HepG2 (cell line): ENCODE measurements at regions not wholly inside any gene's neighbourhood (a gene's known extent, or its start where the extent isn't known, plus 50 kb on each side); places are given as distances from the start of the nearest gene placed in this dataset.
"Not testable (repeated sequence)": the region's sequence is repeated elsewhere in the genome, so short reads cannot be mapped to it uniquely, and the experiment has no call there.

ENCODE experiments used
- ATAC-seq: fragments of 200-7000 bp; cut with Tn5 transposase; 3 replicates; pipeline ENCODE4 v1.9.1; 2020; ENCODE audit warnings: mild to moderate bottlenecking, moderate library complexity
- BruUV-seq: library from RNA; stranded (reverse); fragments of 400-500 nt; replicated peaks from 2 replicates; lab custom pipeline; 2021; lab: Mats Ljungman, UMichigan
- CTCF ChIA-PET: fragments of 300-600 bp; formaldehyde crosslinking; extraction: SDS; loops from one replicate; lab custom pipeline; 2021; ENCODE audit warnings: low total read pairs, inconsistent platforms, low intra/inter-chr PET ratio; lab: Yijun Ruan, JAX
- POLR2A ChIA-PET: fragments of 350-600 bp; sonication (Branson Sonifier 250); formaldehyde crosslinking; loops from one replicate; lab custom pipeline; 2020; ENCODE audit warnings: antibody characterized with exemption, inconsistent platforms; lab: Yijun Ruan, JAX
- DNase-seq: peaks from one replicate; pipeline ENCODE4 v3.0.0-alpha.2; 2015; ENCODE audit warnings: low spot score
- FAIRE-seq: peaks from 3 replicates; lab custom pipeline; 2011; peaks lifted over from hg19 to GRCh38; lab: Jason Lieb, UNC
- H2AFZ ChIP-seq: one replicate; pipeline ENCODE4 v1.6.1; 2011; ENCODE audit warnings: low read length, inconsistent platforms
- H3K27ac ChIP-seq: fragments of 300-600 bp; 3 replicates; pipeline ENCODE4 v1.8.0; 2011; ENCODE audit warnings: mixed run types, mild to moderate bottlenecking, mixed read lengths, low read length, inconsistent platforms; ENCODE audit not compliant: insufficient read depth; ENCODE audit errors: extremely low read length
- H3K27me3 ChIP-seq, 2 experiments: fragments of 200-600 bp in 1 of 2; 2 replicates in 1 of 2; 3 replicates in 1 of 2; pipeline versions ENCODE4 v1.6.0 to v1.8.0; 2011; ENCODE audit warnings: low read length in 2 of 2, mild to moderate bottlenecking in 2 of 2, moderate library complexity in 2 of 2, inconsistent platforms in 1 of 2; ENCODE audit not compliant: insufficient read depth in 2 of 2, control insufficient read depth in 1 of 2
- H3K36me3 ChIP-seq, 2 experiments: fragments of 200-600 bp in 1 of 2; replicated peaks in 1 of 2; 2 replicates in 1 of 2; 3 replicates in 1 of 2; pipeline versions ENCODE4 v1.5.1 to v1.8.0; 2011; ENCODE audit warnings: low read length in 2 of 2, inconsistent platforms in 1 of 2; ENCODE audit not compliant: insufficient read depth in 2 of 2, control insufficient read depth in 1 of 2
- H3K4me1 ChIP-seq: 2 replicates; pipeline ENCODE4 v1.5.1; 2012; ENCODE audit warnings: low read length, inconsistent platforms; ENCODE audit not compliant: insufficient read depth
- H3K4me2 ChIP-seq: 2 replicates; pipeline ENCODE4 v1.6.0; 2011; ENCODE audit warnings: low read depth, low read length, inconsistent platforms
- H3K4me3 ChIP-seq, 3 experiments: fragments of 200-600 bp in 1 of 3; sonication (generic), shearing (Covaris generic) in 1 of 3; replicated peaks in 1 of 3; 2 replicates each; pipeline ENCODE4 v1.5.1; 2011 to 2016; ENCODE audit warnings: low read length in 3 of 3, inconsistent platforms in 2 of 3, low read depth in 2 of 3, mild to moderate bottlenecking in 2 of 3, control low read depth in 1 of 3, mixed read lengths in 1 of 3; ENCODE audit not compliant: insufficient read depth in 1 of 3
- H3K79me2 ChIP-seq: one replicate; pipeline ENCODE4 v1.6.1; 2011; ENCODE audit warnings: low read length, inconsistent platforms; ENCODE audit not compliant: insufficient read depth
- H3K9ac ChIP-seq: 2 replicates; pipeline ENCODE4 v1.6.0; 2011; ENCODE audit warnings: mild to moderate bottlenecking, low read depth, low read length, inconsistent platforms; ENCODE audit not compliant: insufficient read depth
- H3K9me3 ChIP-seq: 2 replicates; pipeline ENCODE4 v1.5.1; 2012; ENCODE audit warnings: mild to moderate bottlenecking, low read length
- H4K20me1 ChIP-seq: 2 replicates; pipeline ENCODE4 v1.6.0; 2011; ENCODE audit warnings: inconsistent platforms, mild to moderate bottlenecking, low read length, moderate library complexity; ENCODE audit not compliant: insufficient read depth
- ARNTL ChIP-seq: sonication (generic); formaldehyde crosslinking; IDR thresholded peaks from 2 replicates; pipeline ENCODE4 v1.4.0; 2020; ENCODE audit warnings: mild to moderate bottlenecking, missing genetic modification reagents
- CBFB ChIP-seq: sonication (generic); formaldehyde crosslinking; IDR thresholded peaks from 2 replicates; pipeline ENCODE4 v1.4.0; 2020; ENCODE audit warnings: missing genetic modification reagents
- SMC3 ChIP-seq: IDR thresholded peaks from 2 replicates; pipeline ENCODE4 v1.6.1; 2011; ENCODE audit warnings: low read length, improper control_type of control experiment
- ZNF414 ChIP-seq: sonication (generic); formaldehyde crosslinking; IDR thresholded peaks from 2 replicates; pipeline ENCODE4 v1.5.0; 2020; ENCODE audit warnings: missing genetic modification reagents
- ZNF552 ChIP-seq: sonication (generic); formaldehyde crosslinking; IDR thresholded peaks from 2 replicates; pipeline ENCODE4 v1.9.0; 2022; ENCODE audit warnings: missing genetic modification reagents, mild to moderate bottlenecking, borderline replicate concordance
- ZNF788 ChIP-seq: sonication (generic); formaldehyde crosslinking; IDR thresholded peaks from 2 replicates; pipeline ENCODE4 v1.5.0; 2020; ENCODE audit warnings: mild to moderate bottlenecking, missing genetic modification reagents, borderline replicate concordance
- WGBS: methylation state at CpG from one replicate; pipeline ENCODE4 v1.1.6; 2017; ENCODE audit warnings: low lambda C conversion rate; 5-methylcytosine and 5-hydroxymethylcytosine counted together
- in situ Hi-C: cut with HindIII; loops from 2 replicates; pipeline ENCODE4 v1.10.0; 2017; ENCODE audit warnings: low pct_unique_long_range_greater_than_20kb; ENCODE audit not compliant: extremely low pct_ligation_motif_present
- intact Hi-C: fragments of 100-400 bp; cut with micrococcal nuclease; formaldehyde crosslinking; loops from one replicate; pipeline ENCODE4 v1.10.0; 2022; ENCODE audit not compliant: unreplicated experiment
- TF ChIP-seq, protein P1 (sequence below): sonication (generic); formaldehyde crosslinking; IDR thresholded peaks from 2 replicates; pipeline ENCODE4 v1.9.0; 2021; ENCODE audit warnings: missing genetic modification reagents, borderline replicate concordance

GRCh38 chr17:22718689-22719088 lies 1026.4 kb downstream of the KCNJ18 start (continued):
- TF ChIP-seq ZNF414 (CRISPR knock-in tag) = no peak
- no peak for TF ChIP-seq SMC3
- TF ChIP-seq, protein P1, sequence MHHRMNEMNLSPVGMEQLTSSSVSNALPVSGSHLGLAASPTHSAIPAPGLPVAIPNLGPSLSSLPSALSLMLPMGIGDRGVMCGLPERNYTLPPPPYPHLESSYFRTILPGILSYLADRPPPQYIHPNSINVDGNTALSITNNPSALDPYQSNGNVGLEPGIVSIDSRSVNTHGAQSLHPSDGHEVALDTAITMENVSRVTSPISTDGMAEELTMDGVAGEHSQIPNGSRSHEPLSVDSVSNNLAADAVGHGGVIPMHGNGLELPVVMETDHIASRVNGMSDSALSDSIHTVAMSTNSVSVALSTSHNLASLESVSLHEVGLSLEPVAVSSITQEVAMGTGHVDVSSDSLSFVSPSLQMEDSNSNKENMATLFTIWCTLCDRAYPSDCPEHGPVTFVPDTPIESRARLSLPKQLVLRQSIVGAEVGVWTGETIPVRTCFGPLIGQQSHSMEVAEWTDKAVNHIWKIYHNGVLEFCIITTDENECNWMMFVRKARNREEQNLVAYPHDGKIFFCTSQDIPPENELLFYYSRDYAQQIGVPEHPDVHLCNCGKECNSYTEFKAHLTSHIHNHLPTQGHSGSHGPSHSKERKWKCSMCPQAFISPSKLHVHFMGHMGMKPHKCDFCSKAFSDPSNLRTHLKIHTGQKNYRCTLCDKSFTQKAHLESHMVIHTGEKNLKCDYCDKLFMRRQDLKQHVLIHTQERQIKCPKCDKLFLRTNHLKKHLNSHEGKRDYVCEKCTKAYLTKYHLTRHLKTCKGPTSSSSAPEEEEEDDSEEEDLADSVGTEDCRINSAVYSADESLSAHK (CRISPR knock-in tag) = no peak
- no peak for TF ChIP-seq ZNF788
- TF ChIP-seq CBFB (CRISPR knock-in tag) = no peak
- TF ChIP-seq ARNTL (CRISPR knock-in tag) = no peak
- TF ChIP-seq ZNF552 (CRISPR knock-in tag) = no peak
- TF ChIP-seq, all 625 proteins: peak for 0

DNA sequence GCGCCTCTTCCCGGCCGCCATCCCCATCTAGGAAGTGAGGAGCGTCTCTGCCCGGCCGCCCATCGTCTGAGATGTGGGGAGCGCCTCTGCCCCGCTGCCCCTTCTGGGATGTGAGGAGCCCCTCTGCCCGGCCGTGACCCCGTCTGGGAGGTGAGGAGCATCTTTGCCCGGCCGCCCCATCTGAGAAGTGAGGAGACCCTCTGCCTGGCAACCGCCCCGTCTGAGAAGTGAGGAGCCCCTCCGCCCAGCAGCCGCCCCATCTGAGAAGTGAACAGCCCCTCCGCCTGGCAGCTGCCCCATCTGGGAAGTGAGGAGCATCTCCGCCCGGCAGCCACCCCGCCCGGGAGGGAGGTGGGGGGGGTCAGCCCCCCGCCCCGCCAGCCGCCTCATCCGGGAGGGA lies 1048.7 kb downstream of the KCNJ18 start:
- H3K27ac ChIP-seq, in situ Hi-C loops, FAIRE-seq, H2AFZ ChIP-seq, H3K4me2 ChIP-seq, BruUV-seq, H3K9ac ChIP-seq, H3K4me1 ChIP-seq, CTCF ChIA-PET, ATAC-seq, H3K4me3 ChIP-seq, H3K79me2 ChIP-seq, H3K36me3 ChIP-seq, DNase-seq, POLR2A ChIA-PET, H4K20me1 ChIP-seq, H3K27me3 ChIP-seq, intact Hi-C loops: not testable (repeated sequence)
- peaks cover 73% of the 10 kb centered on the region for H3K9me3 ChIP-seq
- 100% methylated on average over 3 of the region's 27 CpGs for WGBS
